ENCODE measurements at regions not wholly inside any gene's neighbourhood (a gene's known extent, or its start where the extent isn't known, plus 50 kb on each side); places are given as distances from the start of the nearest gene placed in this dataset.

GRCh38 chr6:131471331-131471730, 101.7 kb upstream of the ARG1 start:
- TF ChIP-seq CTCF (optimal IDR thresholded peaks at IDR 0.05 in 1 of 3, IDR thresholded peaks at IDR 0.05 in 1 of 3, conservative IDR thresholded peaks at IDR 0.05 in 1 of 3; ENCODE audit: extremely low read depth in 1 of 3, insufficient read depth in 2 of 3, low read length in 3 of 3) (no peak), EZH2 (IDR thresholded peaks at IDR 0.05; ENCODE audit: low read length) (no peak)
